Neural progenitor cell (in vitro differentiated cells): ENCODE measurements at regions not wholly inside any gene's neighbourhood (a gene's known extent, or its start where the extent isn't known, plus 50 kb on each side); places are given as distances from the start of the nearest gene placed in this dataset.

Experiments used
- DNase-seq: peaks from one replicate; pipeline ENCODE4 v3.0.0-alpha.2; 2016; ENCODE audit warnings: low spot score
- H2AFZ ChIP-seq: fragments of 200-600 bp; sonication (generic); replicated peaks from 2 replicates; pipeline ENCODE4 v1.6.1; 2016; ENCODE audit warnings: antibody characterized with exemption
- H3F3A ChIP-seq: fragments of 200-600 bp; sonication (generic); 2 replicates; pipeline ENCODE4 v1.6.1; 2016; ENCODE audit warnings: antibody characterized with exemption, low read depth
- H3K27ac ChIP-seq: fragments of 200-600 bp; sonication (generic); 2 replicates; pipeline ENCODE4 v1.5.1; 2016; ENCODE audit warnings: mild to moderate bottlenecking
- H3K27me3 ChIP-seq: fragments of 200-600 bp; sonication (generic); 2 replicates; pipeline ENCODE4 v1.6.1; 2016; ENCODE audit warnings: mild to moderate bottlenecking, moderate library complexity
- H3K36me3 ChIP-seq: fragments of 200-600 bp; sonication (generic); 2 replicates; pipeline ENCODE4 v1.5.1; 2016
- H3K4me1 ChIP-seq: fragments of 200-600 bp; sonication (generic); 2 replicates; pipeline ENCODE4 v1.6.1; 2016; ENCODE audit warnings: mixed run types
- H3K4me2 ChIP-seq: fragments of 200-600 bp; sonication (generic); 2 replicates; pipeline ENCODE4 v1.6.1; 2016
- H3K4me3 ChIP-seq: fragments of 200-600 bp; sonication (generic); 2 replicates; pipeline ENCODE4 v1.5.1; 2016
- H3K79me2 ChIP-seq: fragments of 200-600 bp; sonication (generic); 2 replicates; pipeline ENCODE4 v1.6.1; 2016; ENCODE audit warnings: low read depth
- H3K9ac ChIP-seq: fragments of 200-600 bp; sonication (generic); 2 replicates; pipeline ENCODE4 v1.6.1; 2016
- H3K9me3 ChIP-seq: fragments of 200-600 bp; sonication (generic); 2 replicates; pipeline ENCODE4 v1.5.1; 2016; ENCODE audit warnings: low read depth
- H4K20me1 ChIP-seq: fragments of 200-600 bp; sonication (generic); 2 replicates; pipeline ENCODE4 v1.6.1; 2016; ENCODE audit warnings: low read depth
- H3K27ac Mint-ChIP-seq: 3 replicates; pipeline ENCODE4 v1.8.0; 2021; ENCODE audit warnings: mixed read lengths
- H3K27me3 Mint-ChIP-seq: 2 replicates; pipeline ENCODE4 v1.8.0; 2022; ENCODE audit warnings: low read depth, mild to moderate bottlenecking, inconsistent platforms, moderate library complexity, mixed read lengths; ENCODE audit not compliant: insufficient read depth
- H3K36me3 Mint-ChIP-seq: 3 replicates; pipeline ENCODE4 v1.8.0; 2021; ENCODE audit warnings: mixed read lengths
- H3K4me1 Mint-ChIP-seq: 3 replicates; pipeline ENCODE4 v1.8.0; 2021; ENCODE audit warnings: mixed read lengths
- H3K4me3 Mint-ChIP-seq: 3 replicates; pipeline ENCODE4 v1.8.0; 2021; ENCODE audit warnings: mild to moderate bottlenecking, moderate library complexity, mixed read lengths
- H3K9me3 Mint-ChIP-seq: 3 replicates; pipeline ENCODE4 v1.8.0; 2020; ENCODE audit warnings: mixed read lengths
- EZH2 ChIP-seq: fragments of 200-600 bp; sonication (generic); IDR thresholded peaks from 2 replicates; pipeline ENCODE4 v1.6.1; 2017; ENCODE audit warnings: antibody characterized with exemption, mild to moderate bottlenecking, moderate library complexity
- EZH2phosphoT487 ChIP-seq: fragments of 200-600 bp; sonication (generic); IDR thresholded peaks from 2 replicates; pipeline ENCODE4 v1.6.1; 2017; ENCODE audit warnings: antibody characterized with exemption
- TF ChIP-seq, protein P1 (sequence below): fragments of 200-600 bp; sonication (generic); IDR thresholded peaks from 2 replicates; pipeline ENCODE4 v1.5.1; 2017; ENCODE audit warnings: antibody characterized with exemption, mild to moderate bottlenecking

DNA sequence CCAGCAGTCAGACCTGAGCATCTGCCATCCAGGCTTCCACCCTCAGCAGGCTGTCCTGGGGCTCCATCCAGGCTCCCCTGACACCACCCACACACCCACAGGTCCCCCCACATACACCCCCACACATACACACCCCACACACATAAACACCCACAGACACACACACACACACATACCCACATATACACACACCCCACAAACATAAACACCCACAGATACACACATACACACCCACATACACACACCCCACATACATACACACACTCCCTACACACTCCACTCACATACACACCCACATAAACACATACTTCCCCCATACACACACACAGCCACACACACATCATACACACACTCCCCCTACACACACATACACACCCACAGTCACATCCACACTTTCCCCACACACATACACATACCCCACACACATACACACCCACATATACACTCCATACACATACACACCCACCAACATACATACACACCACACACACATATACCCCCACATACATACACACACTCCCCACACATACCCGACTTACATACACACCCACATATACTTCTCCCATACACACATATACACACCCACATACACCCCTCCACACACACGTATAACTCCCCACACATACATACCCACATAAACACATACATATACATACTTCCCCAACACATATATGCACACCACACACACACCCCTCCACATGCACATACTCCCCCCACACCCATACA is 183.3 kb upstream of the ETAA1 start:
- Mint-ChIP-seq H3K27ac (no peak overlapping the region), H3K4me3 (no peak overlapping the region), H3K9me3 (no peaks in the 10 kb centered on the region), H3K27me3 (peaks cover 2% of the 10 kb centered on the region), H3K36me3 (no peaks in the 10 kb centered on the region), H3K4me1 (peaks cover 14% of the 10 kb centered on the region)
- Histone ChIP-seq H3K79me2 (no peaks in the 10 kb centered on the region), H3K9ac (no peak overlapping the region), H4K20me1 (no peaks in the 10 kb centered on the region), H3K4me1 (peaks cover 4% of the 10 kb centered on the region), H3K36me3 (no peaks in the 10 kb centered on the region), H3K4me2 (no peak overlapping the region), H3K27me3 (no peaks in the 10 kb centered on the region), H3K27ac (no peak overlapping the region), H3K4me3 (no peak overlapping the region), H3F3A (peaks cover 9% of the 10 kb centered on the region), H3K9me3 (no peaks in the 10 kb centered on the region), H2AFZ (no peak overlapping the region)
- TF ChIP-seq, protein P1, sequence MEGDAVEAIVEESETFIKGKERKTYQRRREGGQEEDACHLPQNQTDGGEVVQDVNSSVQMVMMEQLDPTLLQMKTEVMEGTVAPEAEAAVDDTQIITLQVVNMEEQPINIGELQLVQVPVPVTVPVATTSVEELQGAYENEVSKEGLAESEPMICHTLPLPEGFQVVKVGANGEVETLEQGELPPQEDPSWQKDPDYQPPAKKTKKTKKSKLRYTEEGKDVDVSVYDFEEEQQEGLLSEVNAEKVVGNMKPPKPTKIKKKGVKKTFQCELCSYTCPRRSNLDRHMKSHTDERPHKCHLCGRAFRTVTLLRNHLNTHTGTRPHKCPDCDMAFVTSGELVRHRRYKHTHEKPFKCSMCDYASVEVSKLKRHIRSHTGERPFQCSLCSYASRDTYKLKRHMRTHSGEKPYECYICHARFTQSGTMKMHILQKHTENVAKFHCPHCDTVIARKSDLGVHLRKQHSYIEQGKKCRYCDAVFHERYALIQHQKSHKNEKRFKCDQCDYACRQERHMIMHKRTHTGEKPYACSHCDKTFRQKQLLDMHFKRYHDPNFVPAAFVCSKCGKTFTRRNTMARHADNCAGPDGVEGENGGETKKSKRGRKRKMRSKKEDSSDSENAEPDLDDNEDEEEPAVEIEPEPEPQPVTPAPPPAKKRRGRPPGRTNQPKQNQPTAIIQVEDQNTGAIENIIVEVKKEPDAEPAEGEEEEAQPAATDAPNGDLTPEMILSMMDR: no peak
- TF ChIP-seq EZH2: no peak
- TF ChIP-seq EZH2phosphoT487: no peak
- no peak for DNase-seq

DNA sequence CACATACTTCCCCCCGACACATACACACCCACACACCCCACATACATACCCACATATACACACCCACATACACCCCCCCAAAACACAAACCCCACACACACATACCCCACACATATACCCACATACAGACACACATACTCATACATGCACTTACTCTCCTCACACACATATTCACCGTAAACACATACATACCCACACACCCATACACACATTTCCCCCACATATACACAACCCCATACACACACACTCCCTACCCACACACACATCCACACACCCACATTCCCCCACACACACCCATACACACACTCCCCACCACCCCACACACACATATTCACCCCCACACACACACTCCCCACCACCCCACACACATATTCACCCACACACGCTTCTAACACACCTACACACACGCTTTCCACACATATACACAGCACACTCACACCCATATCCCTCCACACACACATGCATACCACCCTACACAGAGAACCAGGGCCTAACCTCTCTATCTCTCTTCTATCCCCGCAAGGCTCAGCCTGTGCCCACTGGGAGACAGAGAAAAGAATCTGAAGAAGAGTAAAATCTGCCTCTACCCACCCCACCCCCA is 182.4 kb upstream of the ETAA1 start:
- H3K4me1 Mint-ChIP-seq: peaks cover 14% of the 10 kb centered on the region
- Histone ChIP-seq H3K9me3 (no peaks in the 10 kb centered on the region), H3K79me2 (no peaks in the 10 kb centered on the region), H3F3A (peaks cover 9% of the 10 kb centered on the region), H3K27ac (no peak overlapping the region), H3K36me3 (no peaks in the 10 kb centered on the region), H3K4me3 (no peak overlapping the region), H4K20me1 (no peaks in the 10 kb centered on the region), H3K27me3 (no peaks in the 10 kb centered on the region), H2AFZ (no peak overlapping the region), H3K4me1 (peaks cover 4% of the 10 kb centered on the region), H3K9ac (no peak overlapping the region), H3K4me2 (no peak overlapping the region)
- H3K27me3 Mint-ChIP-seq: peaks cover 2% of the 10 kb centered on the region
- H3K9me3 Mint-ChIP-seq: no peaks in the 10 kb centered on the region
- no peaks in the 10 kb centered on the region for H3K36me3 Mint-ChIP-seq
- no peak overlapping the region for H3K4me3 Mint-ChIP-seq
- DNase-seq: no peak
- no peak overlapping the region for H3K27ac Mint-ChIP-seq
- TF ChIP-seq, protein P1: no peak
- TF ChIP-seq EZH2 (no peak), EZH2phosphoT487 (no peak)

GRCh38 chr2:67215214-67216055 is 181.7 kb upstream of the ETAA1 start:
- H3K79me2 ChIP-seq: no peaks in the 10 kb centered on the region
- H3K4me1 ChIP-seq: peaks cover 4% of the 10 kb centered on the region
- Mint-ChIP-seq H3K4me3 (no peak overlapping the region), H3K4me1 (peaks cover 10% of the 10 kb centered on the region), H3K27ac (no peak overlapping the region), H3K36me3 (no peaks in the 10 kb centered on the region), H3K27me3 (peaks cover 2% of the 10 kb centered on the region), H3K9me3 (no peaks in the 10 kb centered on the region)
- no peak overlapping the region for H3K27ac ChIP-seq
- H3K27me3 ChIP-seq: no peaks in the 10 kb centered on the region
- no peak overlapping the region for H2AFZ ChIP-seq
- no peak for TF ChIP-seq EZH2
- TF ChIP-seq EZH2phosphoT487: no peak
- TF ChIP-seq, protein P1: peak; percentile 26
- H3K9me3 ChIP-seq: no peaks in the 10 kb centered on the region
- DNase-seq: peak; percentile 37
- no peaks in the 10 kb centered on the region for H3K36me3 ChIP-seq
- H3K9ac ChIP-seq: no peak overlapping the region
- H3K4me2 ChIP-seq: no peak overlapping the region
- no peak overlapping the region for H3K4me3 ChIP-seq
- H3F3A ChIP-seq: peaks cover 9% of the 10 kb centered on the region
- H4K20me1 ChIP-seq: no peaks in the 10 kb centered on the region
